ENCODE measurements at regions not wholly inside any gene's neighbourhood (a gene's known extent, or its start where the extent isn't known, plus 50 kb on each side); places are given as distances from the start of the nearest gene placed in this dataset.
"Not testable (repeated sequence)": the region's sequence is repeated elsewhere in the genome, so short reads cannot be mapped to it uniquely, and the experiment has no call there.

DNA sequence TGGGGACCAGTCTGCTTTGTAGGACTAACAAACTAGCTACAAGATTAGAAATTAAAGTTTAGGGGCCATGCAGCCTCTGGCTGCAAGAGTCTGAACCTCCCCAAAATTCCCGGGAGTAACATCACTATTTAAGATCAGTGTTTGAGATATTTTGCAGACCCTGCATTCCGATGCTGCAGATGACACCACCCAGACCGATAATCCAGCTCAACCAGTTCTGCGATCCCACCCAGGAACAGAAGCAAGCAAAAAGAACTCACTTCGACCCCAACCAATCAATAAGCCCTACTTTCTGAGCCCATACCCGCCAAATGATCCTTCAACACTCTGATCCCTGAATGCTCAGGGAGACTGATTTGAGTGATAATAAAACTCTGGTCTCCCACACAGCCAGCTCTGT is 877.8 kb downstream of the FAT4 start:
- TF ChIP-seq, protein P1, sequence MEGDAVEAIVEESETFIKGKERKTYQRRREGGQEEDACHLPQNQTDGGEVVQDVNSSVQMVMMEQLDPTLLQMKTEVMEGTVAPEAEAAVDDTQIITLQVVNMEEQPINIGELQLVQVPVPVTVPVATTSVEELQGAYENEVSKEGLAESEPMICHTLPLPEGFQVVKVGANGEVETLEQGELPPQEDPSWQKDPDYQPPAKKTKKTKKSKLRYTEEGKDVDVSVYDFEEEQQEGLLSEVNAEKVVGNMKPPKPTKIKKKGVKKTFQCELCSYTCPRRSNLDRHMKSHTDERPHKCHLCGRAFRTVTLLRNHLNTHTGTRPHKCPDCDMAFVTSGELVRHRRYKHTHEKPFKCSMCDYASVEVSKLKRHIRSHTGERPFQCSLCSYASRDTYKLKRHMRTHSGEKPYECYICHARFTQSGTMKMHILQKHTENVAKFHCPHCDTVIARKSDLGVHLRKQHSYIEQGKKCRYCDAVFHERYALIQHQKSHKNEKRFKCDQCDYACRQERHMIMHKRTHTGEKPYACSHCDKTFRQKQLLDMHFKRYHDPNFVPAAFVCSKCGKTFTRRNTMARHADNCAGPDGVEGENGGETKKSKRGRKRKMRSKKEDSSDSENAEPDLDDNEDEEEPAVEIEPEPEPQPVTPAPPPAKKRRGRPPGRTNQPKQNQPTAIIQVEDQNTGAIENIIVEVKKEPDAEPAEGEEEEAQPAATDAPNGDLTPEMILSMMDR (IDR thresholded peaks at IDR 0.05): no peak
- H3K4me3 ChIP-seq: no peak overlapping the region
- no peaks in the 10 kb centered on the region for H3K36me3 ChIP-seq (ENCODE audit: insufficient read depth in 1 of 2, low read depth in 1 of 2)
- H3K27me3 ChIP-seq (ENCODE audit: insufficient read depth in 3 of 3, low read length in 2 of 3): no peaks in the 10 kb centered on the region
- DNase-seq: no peak
- 87 to 95% (median 89%) methylated on average over 6 of the region's 6 CpGs for WGBS, 3 donors
- no peaks in the 10 kb centered on the region for H3K4me1 ChIP-seq
- intact Hi-C loops (cut with DNase I): no loop called here
- H3K9me3 ChIP-seq: no peaks in the 10 kb centered on the region
- ATAC-seq: no peak
- no peak overlapping the region for H3K27ac ChIP-seq

- H3K27me3 ChIP-seq (ENCODE audit: insufficient read depth in 3 of 3, low read length in 2 of 3); H3K36me3 ChIP-seq (ENCODE audit: insufficient read depth in 1 of 2, low read depth in 1 of 2); H3K4me3 ChIP-seq; H3K27ac ChIP-seq; ATAC-seq; H3K4me1 ChIP-seq; DNase-seq; intact Hi-C loops (cut with DNase I); H3K9me3 ChIP-seq: not testable (repeated sequence)
- WGBS, 3 donors: 93 to 95% (median 93%) methylated on average over 45 to 53 of the region's 53 CpGs
Measured at GRCh38 chr4:126201251-126202138, 886.7 kb downstream of the FAT4 start.

GRCh38 chr4:126202226-126202625 is 887.5 kb downstream of the FAT4 start:
- H3K4me3 ChIP-seq: no peak overlapping the region
- WGBS, 3 donors: 81 to 90% (median 85%) methylated on average over 3 of the region's 3 CpGs
- no peaks in the 10 kb centered on the region for H3K9me3 ChIP-seq
- no peaks in the 10 kb centered on the region for H3K4me1 ChIP-seq
- ATAC-seq (no peak), DNase-seq (no peak)
- no peaks in the 10 kb centered on the region for H3K27me3 ChIP-seq (ENCODE audit: insufficient read depth in 3 of 3, low read length in 2 of 3)
- no peaks in the 10 kb centered on the region for H3K36me3 ChIP-seq (ENCODE audit: insufficient read depth in 1 of 2, low read depth in 1 of 2)
- TF ChIP-seq, protein P1 (IDR thresholded peaks at IDR 0.05): no peak
- intact Hi-C loops (cut with DNase I): no loop called here
- H3K27ac ChIP-seq: no peak overlapping the region

GRCh38 chr4:126207910-126208309 is 893.2 kb downstream of the FAT4 start:
- Histone ChIP-seq H3K27me3 (ENCODE audit: insufficient read depth in 3 of 3, low read length in 2 of 3) (no peaks in the 10 kb centered on the region), H3K4me1 (no peaks in the 10 kb centered on the region), H3K4me3 (no peak overlapping the region), H3K27ac (no peak overlapping the region), H3K36me3 (ENCODE audit: insufficient read depth in 1 of 2, low read depth in 1 of 2) (no peaks in the 10 kb centered on the region), H3K9me3 (no peaks in the 10 kb centered on the region)
- DNase-seq: no peak
- 72 to 78% (median 73%) methylated on average over 3 of the region's 3 CpGs for WGBS, 3 donors
- no peak for ATAC-seq
- TF ChIP-seq, protein P1 (IDR thresholded peaks at IDR 0.05): no peak
- intact Hi-C loops (cut with DNase I): no loop called here

- Histone ChIP-seq H3K4me1 (no peaks in the 10 kb centered on the region), H3K36me3 (ENCODE audit: insufficient read depth in 1 of 2, low read depth in 1 of 2) (no peaks in the 10 kb centered on the region), H3K9me3 (no peaks in the 10 kb centered on the region), H3K27me3 (ENCODE audit: insufficient read depth in 3 of 3, low read length in 2 of 3) (no peaks in the 10 kb centered on the region), H3K4me3 (no peak overlapping the region), H3K27ac (no peak overlapping the region)
- DNase-seq: no peak
- WGBS, 3 donors: 19 to 41% (median 34%) methylated on average over 3 of the region's 3 CpGs
- intact Hi-C loops (cut with DNase I): no loop called here
- no peak for ATAC-seq
- TF ChIP-seq, protein P1 (IDR thresholded peaks at IDR 0.05): no peak
Measured at GRCh38 chr4:126209147-126209546, 894.4 kb downstream of the FAT4 start.

Data from psoas muscle (tissue), 7 donors.